OCI-LY3 (cell line): ENCODE measurements at regions not wholly inside any gene's neighbourhood (a gene's known extent, or its start where the extent isn't known, plus 50 kb on each side); places are given as distances from the start of the nearest gene placed in this dataset.

Experiments
- EZH2phosphoT487 ChIP-seq: fragments of 200-600 bp; shearing (Covaris generic); IDR thresholded peaks from 2 replicates; pipeline ENCODE4 v1.6.1; 2018; ENCODE audit warnings: antibody characterized with exemption, mixed run types, low read depth
- TF ChIP-seq, protein P1 (sequence below): fragments of 200-600, 300-600 bp; sonication (generic); IDR thresholded peaks from 2 replicates; pipeline ENCODE4 v1.5.1; 2014; ENCODE audit warnings: antibody characterized with exemption, low read length, low read depth

DNA sequence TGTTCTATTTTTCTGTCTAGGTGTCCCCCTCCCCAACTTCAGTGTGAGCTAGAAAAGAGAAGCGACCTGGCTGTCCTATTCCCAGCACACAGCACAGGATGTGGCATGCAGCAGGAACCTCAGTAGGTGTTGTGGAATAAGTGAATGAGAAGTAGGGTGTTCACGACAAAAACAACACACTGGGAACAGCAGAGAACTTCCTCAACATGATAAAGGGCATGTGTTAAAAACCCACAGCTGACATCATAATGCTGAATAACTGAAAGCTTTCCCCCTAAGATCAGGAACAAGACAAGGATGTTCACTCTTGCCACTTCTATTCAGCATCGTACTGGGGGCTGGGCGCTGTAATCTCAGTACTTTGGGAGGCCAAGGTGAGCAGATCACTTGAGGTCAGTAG lies 155.6 kb upstream of the ZNF618 start:
- TF ChIP-seq, protein P1, sequence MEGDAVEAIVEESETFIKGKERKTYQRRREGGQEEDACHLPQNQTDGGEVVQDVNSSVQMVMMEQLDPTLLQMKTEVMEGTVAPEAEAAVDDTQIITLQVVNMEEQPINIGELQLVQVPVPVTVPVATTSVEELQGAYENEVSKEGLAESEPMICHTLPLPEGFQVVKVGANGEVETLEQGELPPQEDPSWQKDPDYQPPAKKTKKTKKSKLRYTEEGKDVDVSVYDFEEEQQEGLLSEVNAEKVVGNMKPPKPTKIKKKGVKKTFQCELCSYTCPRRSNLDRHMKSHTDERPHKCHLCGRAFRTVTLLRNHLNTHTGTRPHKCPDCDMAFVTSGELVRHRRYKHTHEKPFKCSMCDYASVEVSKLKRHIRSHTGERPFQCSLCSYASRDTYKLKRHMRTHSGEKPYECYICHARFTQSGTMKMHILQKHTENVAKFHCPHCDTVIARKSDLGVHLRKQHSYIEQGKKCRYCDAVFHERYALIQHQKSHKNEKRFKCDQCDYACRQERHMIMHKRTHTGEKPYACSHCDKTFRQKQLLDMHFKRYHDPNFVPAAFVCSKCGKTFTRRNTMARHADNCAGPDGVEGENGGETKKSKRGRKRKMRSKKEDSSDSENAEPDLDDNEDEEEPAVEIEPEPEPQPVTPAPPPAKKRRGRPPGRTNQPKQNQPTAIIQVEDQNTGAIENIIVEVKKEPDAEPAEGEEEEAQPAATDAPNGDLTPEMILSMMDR: no peak
- TF ChIP-seq EZH2phosphoT487: no peak
